ENCODE measurements at regions not wholly inside any gene's neighbourhood (a gene's known extent, or its start where the extent isn't known, plus 50 kb on each side); places are given as distances from the start of the nearest gene placed in this dataset.

- no peak for TF ChIP-seq CTCF (IDR thresholded peaks at IDR 0.05)
- TF ChIP-seq EZH2 (IDR thresholded peaks at IDR 0.05; ENCODE audit: borderline replicate concordance, insufficient read depth, low read depth, low read length, poor library complexity, severe bottlenecking): no peak
These were observed 400.0 kb upstream of the FZD8 start for GRCh38 chr10:36042135-36042534.

Data from B cell (primary cell).